Astrocyte of the hippocampus (primary cell): ENCODE measurements at regions not wholly inside any gene's neighbourhood (a gene's known extent, or its start where the extent isn't known, plus 50 kb on each side); places are given as distances from the start of the nearest gene placed in this dataset.
"Not testable (repeated sequence)": the region's sequence is repeated elsewhere in the genome, so short reads cannot be mapped to it uniquely, and the experiment has no call there.

Source experiments
- DNase-seq: peaks from one replicate; pipeline ENCODE4 v3.0.0; 2011; ENCODE audit warnings: low read depth, low spot score

DNA sequence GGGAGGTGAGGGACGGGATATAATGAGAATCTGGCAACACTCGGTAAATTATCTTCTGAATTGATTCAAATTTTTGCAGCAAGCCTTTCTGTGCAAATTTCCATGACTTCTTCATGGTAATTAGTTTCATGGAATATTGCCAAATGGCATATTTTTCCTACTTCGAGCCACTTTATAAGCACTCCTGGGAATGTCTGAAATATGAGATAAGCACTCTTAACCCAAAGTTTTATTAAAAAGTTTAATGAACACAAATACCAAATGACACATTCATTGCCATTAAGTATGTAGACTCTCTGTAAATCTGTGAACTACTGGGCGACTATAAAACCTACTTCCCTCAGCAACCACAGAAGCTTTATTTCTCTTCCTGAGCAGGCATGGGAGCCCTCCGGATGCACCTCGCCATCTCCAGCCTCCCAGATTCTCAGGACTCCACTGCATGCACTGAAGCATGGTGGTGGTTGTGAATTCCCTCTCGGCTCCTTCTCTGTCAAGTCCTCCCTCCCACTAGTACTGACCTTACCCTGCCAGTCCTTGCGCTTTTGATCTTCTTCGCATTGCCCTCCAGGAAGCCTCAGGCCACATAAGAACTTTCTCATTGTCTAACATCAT lies 154.4 kb upstream of the RPL34 start:
- peak; percentile 52 for DNase-seq

DNA sequence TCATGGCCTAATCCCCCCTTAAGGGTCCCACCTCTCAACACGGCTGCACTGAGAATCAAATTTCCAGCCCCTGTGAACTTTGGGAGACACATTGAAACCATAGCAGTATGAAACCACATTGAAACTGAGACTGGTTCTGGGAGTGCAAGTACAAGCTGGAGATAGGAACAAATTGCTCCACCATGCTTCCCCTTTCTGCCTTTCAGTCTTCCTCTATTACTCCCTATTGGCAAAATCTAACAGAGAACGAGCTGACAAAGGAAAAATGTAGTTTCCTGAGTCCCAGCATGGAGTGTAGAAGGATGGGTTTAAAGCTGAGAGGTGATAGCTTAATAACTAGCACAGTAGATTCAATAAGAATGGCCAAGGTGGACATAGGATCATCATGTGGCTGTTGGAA lies 161.7 kb upstream of the RPL34 start:
- DNase-seq = no peak

DNA sequence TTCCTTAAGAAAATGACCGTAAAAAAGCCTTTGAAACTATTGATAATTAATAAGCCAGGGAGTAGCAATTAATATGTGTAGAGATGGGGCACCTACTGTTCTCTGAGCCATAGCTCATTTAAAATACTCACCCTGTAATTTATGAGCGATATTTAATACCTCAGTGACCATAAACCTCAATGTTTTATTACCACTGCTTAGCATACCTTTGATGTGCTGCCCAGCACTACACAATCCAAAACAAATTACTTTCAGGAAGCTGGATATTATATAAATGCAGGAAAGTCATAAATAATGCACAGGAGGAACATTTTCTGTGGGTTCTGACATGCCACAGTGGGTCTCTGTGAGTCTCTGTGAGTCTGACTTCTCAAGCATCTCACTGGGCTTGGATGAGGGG lies 166.1 kb upstream of the RPL34 start:
- peak; percentile 70 for DNase-seq

DNA sequence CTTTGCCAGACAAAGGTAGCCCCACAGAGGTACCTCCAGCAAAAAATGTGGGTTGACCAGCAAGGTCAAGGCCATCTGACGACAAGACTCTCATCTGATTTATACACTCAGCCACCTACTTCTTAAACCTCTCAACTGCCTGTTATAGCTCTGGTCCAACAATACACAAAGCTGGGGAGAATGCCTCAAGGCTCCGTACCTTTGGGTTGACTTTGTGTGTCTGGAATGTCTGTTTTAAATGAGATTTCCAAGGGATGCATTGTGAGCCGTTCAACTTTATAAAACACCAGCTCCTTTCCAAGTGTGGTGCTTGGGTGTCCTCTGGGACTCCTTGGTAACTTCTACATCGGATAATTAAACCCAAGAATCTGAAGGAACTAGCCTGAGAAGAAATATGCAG lies 167.0 kb upstream of the RPL34 start:
- peak; percentile 44 for DNase-seq

- DNase-seq = no peak
These were observed 170.0 kb upstream of the RPL34 start for GRCh38 chr4:108450236-108450898.

DNA sequence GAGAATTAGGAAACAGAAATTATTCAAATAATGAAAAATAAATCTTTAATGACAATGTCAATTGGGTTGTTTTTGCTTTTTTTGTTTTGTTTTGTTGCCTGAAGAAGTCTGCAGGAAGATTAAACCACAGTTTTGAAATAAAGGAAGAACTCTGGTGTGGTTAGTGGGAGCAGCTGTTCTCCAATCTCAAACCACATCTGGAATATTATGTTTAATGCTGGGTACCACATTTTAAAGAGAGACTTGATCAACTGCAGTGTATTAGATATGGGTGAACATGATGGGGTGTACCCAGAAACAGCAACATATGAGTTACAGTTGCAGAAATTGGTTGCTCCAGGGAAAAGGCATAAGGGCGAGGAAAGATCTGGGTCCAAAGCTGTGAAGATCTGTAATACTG lies 171.2 kb upstream of the RPL34 start:
- no peak for DNase-seq

- DNase-seq = no peak
These were observed 173.8 kb upstream of the RPL34 start for GRCh38 chr4:108446556-108446955.

DNA sequence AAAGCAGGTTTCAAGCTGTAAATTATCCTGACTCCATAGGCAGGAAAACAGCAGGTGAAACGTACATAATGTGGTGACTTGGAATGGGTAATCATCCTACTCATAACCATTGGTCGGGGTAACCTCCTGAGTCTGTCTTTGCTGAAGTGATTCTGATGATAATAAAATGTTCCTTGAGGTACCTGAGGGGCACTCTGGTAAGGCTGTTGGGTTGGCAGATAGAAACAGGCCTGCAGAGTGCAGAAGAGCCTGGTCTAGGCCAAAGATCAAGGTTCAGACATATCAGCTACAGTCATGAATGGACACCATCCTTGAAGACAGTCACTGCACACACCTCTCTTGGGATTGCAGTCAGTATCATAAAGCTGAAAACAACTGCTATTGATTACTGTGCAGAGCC lies 174.7 kb upstream of the RPL34 start:
- DNase-seq = no peak

DNA sequence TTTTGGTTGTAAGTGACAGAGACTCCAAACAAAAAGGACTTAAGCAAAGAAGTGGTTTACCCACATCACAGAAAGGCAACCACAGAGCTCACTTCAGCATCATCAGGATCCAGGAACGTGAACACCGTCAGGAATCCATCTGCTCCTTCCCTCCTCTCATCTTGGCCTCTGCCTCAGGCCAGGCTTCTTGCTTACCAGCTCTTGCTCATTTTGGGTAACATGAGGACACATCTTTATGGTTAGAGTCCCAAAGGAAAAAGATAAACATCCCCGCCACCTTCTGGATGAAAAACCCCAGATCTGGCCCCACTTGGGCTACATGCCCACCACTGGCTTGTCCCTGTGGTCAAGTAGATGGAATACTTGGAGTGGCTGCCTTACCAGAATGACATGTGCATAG lies 176.8 kb upstream of the RPL34 start:
- DNase-seq = peak; percentile 20

- DNase-seq = peak; percentile 40
These were observed 186.5 kb upstream of the RPL34 start for GRCh38 chr4:108433832-108434231.

GRCh38 chr4:108433394-108433793 lies 187.0 kb upstream of the RPL34 start:
- DNase-seq = not testable (repeated sequence)

DNA sequence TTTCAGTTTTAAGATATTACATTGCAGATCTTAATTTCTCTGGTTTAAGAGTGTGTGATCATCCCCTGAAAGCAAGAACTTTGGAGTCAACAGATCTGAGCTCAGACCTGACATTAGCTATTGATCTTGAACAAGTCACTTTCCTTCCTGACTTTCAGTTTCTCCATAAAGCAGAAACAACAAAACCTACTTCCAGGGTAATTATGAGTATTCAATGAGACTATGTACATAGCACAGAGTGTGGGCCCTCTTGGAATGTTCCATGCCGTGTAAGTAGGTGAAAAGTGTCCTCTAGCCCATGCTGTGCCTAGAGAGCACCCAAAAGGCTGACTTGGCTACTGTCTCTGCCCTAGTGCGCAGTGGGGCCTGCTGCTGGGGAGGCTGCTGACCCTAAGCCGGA lies 188.0 kb upstream of the RPL34 start:
- DNase-seq = no peak

DNA sequence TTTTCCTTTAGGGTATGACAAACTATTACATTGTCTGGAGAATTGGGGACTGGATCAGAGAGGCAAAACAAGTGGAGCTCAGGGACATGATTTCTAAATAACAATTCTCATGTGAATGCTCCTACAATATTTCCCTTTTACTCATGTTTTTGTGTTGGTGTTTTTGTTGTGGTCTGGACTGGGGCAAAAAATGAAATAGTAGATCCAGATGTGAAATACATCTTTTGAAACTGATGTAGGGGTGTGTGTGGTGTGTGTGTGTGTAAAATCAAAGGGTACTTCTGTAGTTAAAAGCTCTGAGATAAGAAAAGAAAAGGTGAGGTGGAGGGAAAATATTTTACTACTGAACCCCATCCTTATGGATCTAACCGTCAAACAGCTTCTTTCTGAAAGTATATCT lies 188.4 kb upstream of the RPL34 start:
- DNase-seq = no peak

DNA sequence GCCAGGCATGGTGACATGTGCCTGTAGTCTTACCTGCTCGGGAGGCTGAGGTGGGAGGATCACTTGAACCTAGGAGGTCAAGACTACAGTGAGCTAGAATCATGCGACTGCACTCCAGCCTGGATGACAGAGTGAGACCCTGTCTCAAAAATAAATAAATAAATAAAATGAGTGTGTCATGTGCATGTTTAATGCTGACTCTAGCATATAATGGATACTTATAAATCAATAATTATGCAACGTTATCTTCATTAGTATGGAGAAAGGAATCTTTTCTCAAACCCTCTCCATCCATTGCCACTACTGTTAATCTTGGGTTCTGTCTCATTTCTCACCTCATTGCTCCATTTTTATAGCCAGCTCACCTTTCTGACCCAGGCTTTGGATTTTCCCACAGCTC lies 189.5 kb upstream of the RPL34 start:
- DNase-seq = no peak

DNA sequence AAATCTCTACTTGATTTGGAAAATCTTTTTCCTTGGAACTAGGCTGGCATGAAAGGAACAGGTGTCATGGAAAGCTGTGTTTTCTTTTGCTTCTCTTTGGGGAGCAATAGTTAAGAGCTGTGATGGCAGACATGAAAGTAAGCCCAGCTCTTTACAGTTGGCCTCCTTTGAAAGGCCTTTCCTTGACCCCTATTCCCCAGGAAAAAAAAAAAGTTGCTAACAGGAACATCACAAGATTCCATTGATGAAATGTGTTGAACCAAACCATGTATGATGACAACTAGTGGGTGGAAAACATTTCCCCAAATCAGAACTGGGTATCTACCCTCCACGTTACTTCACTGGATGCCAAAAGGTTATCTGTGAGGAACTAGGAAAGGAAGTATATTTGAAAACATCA lies 190.7 kb upstream of the RPL34 start:
- no peak for DNase-seq

GRCh38 chr4:108428923-108429322 lies 191.5 kb upstream of the RPL34 start:
- DNase-seq = no peak

DNA sequence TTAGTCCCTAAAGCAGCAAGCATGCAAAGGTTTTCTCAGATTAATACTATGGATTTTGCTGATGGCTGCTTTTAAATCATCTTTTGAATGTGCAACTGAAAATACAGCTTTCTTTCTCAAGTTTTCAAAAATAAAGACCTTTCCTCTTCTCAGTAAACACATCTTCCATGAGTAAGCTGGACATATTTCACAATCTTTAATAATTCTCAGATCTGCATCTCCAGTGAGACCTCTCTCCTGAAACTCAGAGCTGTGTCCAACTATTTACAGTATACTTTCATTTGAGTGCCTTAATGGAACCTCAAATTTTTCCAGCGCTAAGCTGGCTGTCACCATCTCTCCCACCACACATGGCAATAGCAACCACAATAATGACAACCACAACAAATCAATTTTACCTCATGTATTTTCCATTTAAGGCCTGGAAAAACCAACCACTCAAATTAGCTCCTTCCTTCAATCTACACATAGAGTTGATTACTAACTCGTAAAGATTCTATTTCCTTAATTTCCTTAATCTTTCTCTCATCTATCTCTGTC lies 192.4 kb upstream of the RPL34 start:
- DNase-seq = peak; percentile 8

DNA sequence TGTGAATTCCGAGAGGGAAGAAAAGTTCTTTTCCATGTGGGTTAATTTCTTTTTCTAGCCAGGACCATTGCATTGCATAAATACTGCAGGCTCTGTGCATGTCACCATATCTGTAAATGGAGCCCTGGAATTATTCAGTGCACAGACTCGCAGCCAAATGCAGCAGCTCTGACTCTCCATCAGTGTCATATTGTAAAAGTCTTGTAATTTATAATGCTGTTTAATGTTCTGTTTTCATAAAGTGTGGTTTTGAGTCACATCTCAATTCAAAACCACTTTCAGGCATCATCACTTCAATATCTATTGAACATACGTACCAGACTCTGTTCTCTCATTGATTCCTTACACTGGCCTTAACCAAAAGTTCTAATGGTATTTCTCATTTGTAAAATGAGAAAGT lies 193.9 kb upstream of the RPL34 start:
- peak; percentile 47 for DNase-seq

- DNase-seq = peak; percentile 85
These were observed 194.4 kb upstream of the RPL34 start for GRCh38 chr4:108425988-108426387.

- peak; percentile 49 for DNase-seq
These were observed 202.5 kb upstream of the RPL34 start for GRCh38 chr4:108417923-108418322.

- no peak for DNase-seq
These were observed 203.5 kb upstream of the RPL34 start for GRCh38 chr4:108416831-108417230.

- DNase-seq = no peak
These were observed 205.0 kb upstream of the RPL34 start for GRCh38 chr4:108415389-108415788.

- DNase-seq = no peak
These were observed 208.5 kb upstream of the RPL34 start for GRCh38 chr4:108411836-108412235.
